Cardiac fibroblast (primary cell): ENCODE measurements at regions not wholly inside any gene's neighbourhood (a gene's known extent, or its start where the extent isn't known, plus 50 kb on each side); places are given as distances from the start of the nearest gene placed in this dataset.
A peak's percentile ranks its signal among the peaks of the same experiment; 100 is the strongest.

Experiments
- DNase-seq, 2 donors: peaks; one replicate each; pipeline versions ENCODE4 v3.0.0 to v3.0.0-alpha.2; 2010; ENCODE audit warnings: low read depth in 2 of 2
- H3K4me3 ChIP-seq, 2 donors: replicated peaks in 1 of 2; 1 replicate in 1 of 2; 2 replicates in 1 of 2; pipeline ENCODE4 v1.5.1; 2011; ENCODE audit warnings: low read depth in 2 of 2, low read length in 2 of 2, mild to moderate bottlenecking in 2 of 2, moderate library complexity in 1 of 2
- CTCF ChIP-seq: IDR thresholded peaks from one replicate; pipeline ENCODE4 v1.5.1; 2011; ENCODE audit warnings: low read depth, mild to moderate bottlenecking, low read length, inconsistent platforms

- DNase-seq, result peak; percentile 90 to 91
- TF ChIP-seq CTCF, result peak; percentile 97
- H3K4me3 ChIP-seq, result peak overlapping the region in 1 of 2 donors; percentile 24
Observed at GRCh38 chr1:181142096-181142958, 53.8 kb downstream of the IER5 start.

GRCh38 chr1:181143102-181143859 lies 54.8 kb downstream of the IER5 start:
- no peak for DNase-seq
- no peak overlapping the region for H3K4me3 ChIP-seq
- TF ChIP-seq CTCF, result no peak

GRCh38 chr1:181144238-181144637 lies 55.7 kb downstream of the IER5 start:
- no peak overlapping the region for H3K4me3 ChIP-seq
- no peak for DNase-seq
- TF ChIP-seq CTCF, result no peak

GRCh38 chr1:181148636-181149035 lies 60.1 kb downstream of the IER5 start:
- no peak overlapping the region for H3K4me3 ChIP-seq
- no peak for TF ChIP-seq CTCF
- no peak for DNase-seq

GRCh38 chr1:181149326-181150125 lies 61.0 kb downstream of the IER5 start:
- H3K4me3 ChIP-seq, result no peak overlapping the region
- no peak for DNase-seq
- TF ChIP-seq CTCF, result no peak

- no peak overlapping the region for H3K4me3 ChIP-seq
- DNase-seq, result no peak
- TF ChIP-seq CTCF, result no peak
Observed at GRCh38 chr1:181150273-181150672, 61.8 kb downstream of the IER5 start.
